ENCODE measurements at regions not wholly inside any gene's neighbourhood (a gene's known extent, or its start where the extent isn't known, plus 50 kb on each side); places are given as distances from the start of the nearest gene placed in this dataset.

GRCh38 chr10:84084342-84084741 lies 55.0 kb upstream of the GHITM start:
- DNase-seq (no peak), ATAC-seq (ENCODE audit: low FRiP score) (no peak)
- Histone ChIP-seq H3K27ac (ENCODE audit: low read depth in 1 of 2, low read length in 2 of 2) (no peak overlapping the region), H3K4me3 (ENCODE audit: low read length in 2 of 2) (no peak overlapping the region), H3K9me3 (ENCODE audit: control insufficient read depth, low read length) (no peaks in the 10 kb centered on the region), H3K4me1 (ENCODE audit: control insufficient read depth in 1 of 2, insufficient read depth in 2 of 2, low read length in 2 of 2) (no peaks in the 10 kb centered on the region), H3K36me3 (ENCODE audit: control insufficient read depth in 1 of 2, insufficient read depth in 2 of 2, low read length in 1 of 2) (no peaks in the 10 kb centered on the region), H3K27me3 (ENCODE audit: control insufficient read depth in 1 of 2, insufficient read depth in 2 of 2, low read length in 1 of 2) (no peaks in the 10 kb centered on the region)
- 41 to 49% methylated on average over 3 of the region's 3 CpGs for WGBS, 2 donors
- intact Hi-C loops (cut with DNase I) = no loop called here

- no peak overlapping the region for H3K27ac ChIP-seq (ENCODE audit: low read depth in 1 of 2, low read length in 2 of 2)
- H3K36me3 ChIP-seq (ENCODE audit: control insufficient read depth in 1 of 2, insufficient read depth in 2 of 2, low read length in 1 of 2) = no peaks in the 10 kb centered on the region
- H3K4me3 ChIP-seq (ENCODE audit: low read length in 2 of 2) = no peak overlapping the region
- DNase-seq (no peak), ATAC-seq (ENCODE audit: low FRiP score) (no peak)
- H3K4me1 ChIP-seq (ENCODE audit: control insufficient read depth in 1 of 2, insufficient read depth in 2 of 2, low read length in 2 of 2) = no peaks in the 10 kb centered on the region
- H3K9me3 ChIP-seq (ENCODE audit: control insufficient read depth, low read length) = no peaks in the 10 kb centered on the region
- intact Hi-C loops (cut with DNase I) = no loop called here
- H3K27me3 ChIP-seq (ENCODE audit: control insufficient read depth in 1 of 2, insufficient read depth in 2 of 2, low read length in 1 of 2) = no peaks in the 10 kb centered on the region
- WGBS, 2 donors = 86 to 90% methylated on average over 1 of the region's 1 CpG
Observed at GRCh38 chr10:84087202-84087601, 52.1 kb upstream of the GHITM start.

- WGBS, 2 donors = 18 to 21% methylated on average over 2 of the region's 2 CpGs
- H3K27ac ChIP-seq (ENCODE audit: low read depth in 1 of 2, low read length in 2 of 2) = no peak overlapping the region
- no peak for ATAC-seq (ENCODE audit: low FRiP score)
Observed at GRCh38 chr10:84088626-84089025, 50.7 kb upstream of the GHITM start.

DNA sequence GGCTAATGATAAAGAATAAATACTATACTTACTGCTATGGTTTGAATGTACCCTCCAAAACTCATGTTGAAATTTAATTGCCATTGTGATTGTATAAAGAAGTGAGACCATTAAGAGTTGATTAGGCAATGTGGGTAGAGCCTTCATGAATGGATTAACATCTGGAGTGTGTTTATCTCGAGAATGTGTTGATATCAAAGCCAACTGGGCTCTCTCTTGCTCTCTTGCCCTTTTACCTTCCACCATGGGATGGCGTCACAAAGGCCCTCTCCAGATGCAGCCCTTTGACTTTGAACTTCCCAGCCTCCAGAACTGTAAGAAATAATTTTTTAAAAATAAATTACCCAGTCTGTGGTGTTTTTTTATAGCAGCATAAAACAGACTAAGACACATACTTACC lies 50.1 kb upstream of the GHITM start:
- ATAC-seq (ENCODE audit: low FRiP score) (no peak), DNase-seq (no peak)
- no peak overlapping the region for H3K27ac ChIP-seq (ENCODE audit: low read depth in 1 of 2, low read length in 2 of 2)
- no peaks in the 10 kb centered on the region for H3K4me1 ChIP-seq (ENCODE audit: control insufficient read depth in 1 of 2, insufficient read depth in 2 of 2, low read length in 2 of 2)
- H3K27me3 ChIP-seq (ENCODE audit: control insufficient read depth in 1 of 2, insufficient read depth in 2 of 2, low read length in 1 of 2) = no peaks in the 10 kb centered on the region
- no peaks in the 10 kb centered on the region for H3K9me3 ChIP-seq (ENCODE audit: control insufficient read depth, low read length)
- 75 to 79% methylated on average over 2 of the region's 2 CpGs for WGBS, 2 donors
- no peak overlapping the region for H3K4me3 ChIP-seq (ENCODE audit: low read length in 2 of 2)
- intact Hi-C loops (cut with DNase I) = no loop called here
- no peaks in the 10 kb centered on the region for H3K36me3 ChIP-seq (ENCODE audit: control insufficient read depth in 1 of 2, insufficient read depth in 2 of 2, low read length in 1 of 2)

More at GRCh38 chr10:84088626-84089025, 50.7 kb upstream of the GHITM start:
- DNase-seq = no peak
- Histone ChIP-seq H3K9me3 (ENCODE audit: control insufficient read depth, low read length) (no peaks in the 10 kb centered on the region), H3K4me3 (ENCODE audit: low read length in 2 of 2) (no peak overlapping the region), H3K27me3 (ENCODE audit: control insufficient read depth in 1 of 2, insufficient read depth in 2 of 2, low read length in 1 of 2) (no peaks in the 10 kb centered on the region), H3K36me3 (ENCODE audit: control insufficient read depth in 1 of 2, insufficient read depth in 2 of 2, low read length in 1 of 2) (no peaks in the 10 kb centered on the region), H3K4me1 (ENCODE audit: control insufficient read depth in 1 of 2, insufficient read depth in 2 of 2, low read length in 2 of 2) (no peaks in the 10 kb centered on the region)
- intact Hi-C loops (cut with DNase I) = no loop called here

Measured in aorta (tissue), 5 donors.